H9 (cell line): ENCODE measurements at regions not wholly inside any gene's neighbourhood (a gene's known extent, or its start where the extent isn't known, plus 50 kb on each side); places are given as distances from the start of the nearest gene placed in this dataset.

Experiments
- DNase-seq: peaks from one replicate; pipeline ENCODE4 v3.0.0-alpha.2; 2017
- H2AFZ ChIP-seq: one replicate; pipeline ENCODE4 v1.6.1; 2013; ENCODE audit warnings: mild to moderate bottlenecking, low read length, control low read depth, moderate library complexity
- H2AK5ac ChIP-seq: 2 replicates; pipeline ENCODE4 v1.6.1; 2013; ENCODE audit warnings: low read length, control low read depth, mixed read lengths; ENCODE audit not compliant: insufficient read length
- H2BK120ac ChIP-seq: one replicate; pipeline ENCODE4 v1.6.1; 2013; ENCODE audit warnings: low read depth, mild to moderate bottlenecking, low read length, control low read depth, inconsistent platforms; ENCODE audit not compliant: poor library complexity, severe bottlenecking
- H2BK12ac ChIP-seq: 2 replicates; pipeline ENCODE4 v1.6.1; 2013; ENCODE audit warnings: low read length, control low read depth, mixed read lengths, low read depth; ENCODE audit not compliant: insufficient read length
- H2BK15ac ChIP-seq: 2 replicates; pipeline ENCODE4 v1.6.1; 2013; ENCODE audit warnings: low read depth, low read length, control low read depth
- H2BK20ac ChIP-seq: one replicate; pipeline ENCODE4 v1.6.1; 2013; ENCODE audit warnings: low read depth, mild to moderate bottlenecking, low read length, control low read depth, inconsistent platforms; ENCODE audit not compliant: poor library complexity, severe bottlenecking
- H2BK5ac ChIP-seq: 2 replicates; pipeline ENCODE4 v1.6.1; 2013; ENCODE audit warnings: low read length, control low read depth, mixed read lengths; ENCODE audit not compliant: insufficient read length
- H3K14ac ChIP-seq: 2 replicates; pipeline ENCODE4 v1.6.1; 2013; ENCODE audit warnings: low read length, control low read depth; ENCODE audit not compliant: insufficient read depth
- H3K18ac ChIP-seq: 2 replicates; pipeline ENCODE4 v1.6.1; 2013; ENCODE audit warnings: low read depth, mild to moderate bottlenecking, mixed read lengths, low read length, control low read depth; ENCODE audit not compliant: insufficient read length
- H3K23ac ChIP-seq: 2 replicates; pipeline ENCODE4 v1.6.1; 2013; ENCODE audit warnings: low read length, control low read depth, mixed read lengths, low read depth; ENCODE audit not compliant: insufficient read length
- H3K23me2 ChIP-seq: 2 replicates; pipeline ENCODE4 v1.6.1; 2013; ENCODE audit warnings: low read depth, mild to moderate bottlenecking, mixed read lengths, low read length, control low read depth; ENCODE audit not compliant: insufficient read length, poor library complexity, severe bottlenecking
- H3K27ac ChIP-seq: 2 replicates; pipeline ENCODE4 v1.5.1; 2013; ENCODE audit warnings: low read length, control low read depth, mixed read lengths, low read depth; ENCODE audit not compliant: insufficient read length
- H3K27me3 ChIP-seq: 2 replicates; pipeline ENCODE4 v1.6.1; 2013; ENCODE audit warnings: low read length, control low read depth, inconsistent platforms; ENCODE audit not compliant: insufficient read depth
- H3K4ac ChIP-seq: 2 replicates; pipeline ENCODE4 v1.6.1; 2013; ENCODE audit warnings: low read depth, mild to moderate bottlenecking, control low read depth, inconsistent platforms, low read length, moderate library complexity
- H3K4me1 ChIP-seq: 2 replicates; pipeline ENCODE4 v1.6.1; 2013; ENCODE audit warnings: low read length, control low read depth, inconsistent platforms; ENCODE audit not compliant: insufficient read depth
- H3K4me2 ChIP-seq: 2 replicates; pipeline ENCODE4 v1.6.1; 2013; ENCODE audit warnings: low read length, control low read depth, mixed read lengths; ENCODE audit not compliant: insufficient read length, insufficient read depth
- H3K56ac ChIP-seq: 2 replicates; pipeline ENCODE4 v1.6.1; 2013; ENCODE audit warnings: low read depth, mild to moderate bottlenecking, mixed read lengths, low read length, control low read depth; ENCODE audit not compliant: insufficient read length
- H3K79me1 ChIP-seq: 2 replicates; pipeline ENCODE4 v1.6.1; 2013; ENCODE audit warnings: low read depth, mild to moderate bottlenecking, moderate library complexity, low read length, control low read depth, inconsistent platforms; ENCODE audit not compliant: insufficient read depth, poor library complexity, severe bottlenecking
- H3K79me2 ChIP-seq: 2 replicates; pipeline ENCODE4 v1.6.1; 2013; ENCODE audit warnings: low read length, control low read depth, inconsistent platforms; ENCODE audit not compliant: insufficient read depth
- H3K9ac ChIP-seq: 2 replicates; pipeline ENCODE4 v1.6.1; 2013; ENCODE audit warnings: low read length, control low read depth, mixed read lengths; ENCODE audit not compliant: insufficient read length; ENCODE audit errors: extremely low read depth
- H3K9me3 ChIP-seq: one replicate; pipeline ENCODE4 v1.6.1; 2013; ENCODE audit warnings: low read depth, low read length, inconsistent platforms; ENCODE audit not compliant: control insufficient read depth
- H3T11ph ChIP-seq: one replicate; pipeline ENCODE4 v1.6.1; 2013; ENCODE audit warnings: mild to moderate bottlenecking, low read length, control low read depth, inconsistent platforms
- H4K20me1 ChIP-seq: one replicate; pipeline ENCODE4 v1.6.1; 2013; ENCODE audit not compliant: control insufficient read depth, insufficient read length, insufficient read depth
- H4K5ac ChIP-seq: 2 replicates; pipeline ENCODE4 v1.6.1; 2013; ENCODE audit warnings: low read depth, mild to moderate bottlenecking, mixed read lengths, low read length, control low read depth; ENCODE audit not compliant: insufficient read length
- H4K8ac ChIP-seq: replicated peaks from 2 replicates; pipeline ENCODE4 v1.6.1; 2013; ENCODE audit warnings: low read length, control low read depth, mixed read lengths, low read depth; ENCODE audit not compliant: insufficient read length
- H4K91ac ChIP-seq: 2 replicates; pipeline ENCODE4 v1.6.1; 2013; ENCODE audit warnings: low read depth, mild to moderate bottlenecking, moderate library complexity, mixed read lengths, low read length, control low read depth; ENCODE audit not compliant: insufficient read length
- H3K27ac Mint-ChIP-seq, 3 experiments: 2 replicates in 2 of 3; 3 replicates in 1 of 3; pipeline ENCODE4 v1.8.0; 2020 to 2021; ENCODE audit warnings: mixed read lengths in 3 of 3, mild to moderate bottlenecking in 1 of 3, moderate library complexity in 1 of 3
- H3K27me3 Mint-ChIP-seq: 2 replicates; pipeline ENCODE4 v1.8.0; 2021; ENCODE audit warnings: low read depth, mild to moderate bottlenecking, moderate library complexity, mixed read lengths
- H3K36me3 Mint-ChIP-seq, 3 experiments: 2 replicates in 2 of 3; 3 replicates in 1 of 3; pipeline ENCODE4 v1.8.0; 2020 to 2021; ENCODE audit warnings: low read depth in 3 of 3, mixed read lengths in 3 of 3; ENCODE audit not compliant: insufficient read depth in 1 of 3
- H3K4me1 Mint-ChIP-seq, 2 experiments: 2 replicates each; pipeline ENCODE4 v1.8.0; 2020; ENCODE audit warnings: mixed read lengths in 2 of 2
- H3K4me3 Mint-ChIP-seq, 2 experiments: 2 replicates in 1 of 2; 3 replicates in 1 of 2; pipeline ENCODE4 v1.8.0; 2020 to 2021; ENCODE audit warnings: mild to moderate bottlenecking in 2 of 2, mixed read lengths in 2 of 2, moderate library complexity in 1 of 2
- H3K9me3 Mint-ChIP-seq, 2 experiments: 2 replicates in 1 of 2; 3 replicates in 1 of 2; pipeline ENCODE4 v1.8.0; 2020; ENCODE audit warnings: mild to moderate bottlenecking in 2 of 2, mixed read lengths in 2 of 2, moderate library complexity in 1 of 2
- CTCF ChIP-seq: fragments of 200-600 bp; sonication (generic); conservative IDR thresholded peaks from 3 replicates; pipeline ENCODE4 v1.8.0; 2021; ENCODE audit warnings: antibody characterized with exemption, mild to moderate bottlenecking
- WGBS: extraction: QIAGEN DNeasy Blood & Tissue Kit; methylation state at CpG from one replicate; pipeline ENCODE4 v1.1.7; 2013; ENCODE audit warnings: missing lambda C conversion rate, low lambda C conversion rate, mixed read lengths; ENCODE audit not compliant: insufficient read length; ENCODE audit errors: extremely low coverage; 5-methylcytosine and 5-hydroxymethylcytosine counted together

DNA sequence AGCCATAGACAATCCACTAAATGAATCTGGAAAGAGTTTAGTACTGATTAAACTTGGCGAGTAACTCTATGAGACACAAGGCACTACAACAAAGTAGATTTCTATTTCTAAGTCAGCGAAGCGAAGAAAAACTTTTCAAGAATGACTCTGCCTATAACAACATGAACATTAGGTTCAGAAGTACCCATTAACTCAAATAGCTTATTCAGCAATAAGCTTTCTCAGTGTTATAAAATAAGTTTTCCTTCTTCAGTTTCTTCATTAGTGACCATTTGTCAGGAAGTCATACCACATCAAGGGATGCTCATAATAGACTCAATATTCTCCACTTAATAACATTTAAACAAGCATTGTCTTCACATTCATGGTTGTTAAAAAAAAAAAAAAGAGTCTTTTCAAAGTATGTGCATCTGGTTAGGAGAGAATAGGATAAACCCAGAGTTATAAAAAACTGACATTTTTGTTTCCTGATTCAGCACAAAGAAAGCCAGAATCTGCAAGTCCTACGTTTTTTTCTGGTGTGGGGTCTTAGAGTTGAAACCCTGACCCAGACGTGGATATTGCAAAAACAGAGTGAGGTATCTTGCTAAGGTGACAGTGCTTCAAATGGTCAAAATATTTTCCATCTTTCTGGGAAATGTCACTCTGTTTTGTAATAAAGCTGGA, 148.2 kb upstream of the PREP start:
- no peak for TF ChIP-seq CTCF
- Histone ChIP-seq H2BK120ac (no peak overlapping the region), H3K4me1 (no peaks in the 10 kb centered on the region), H4K91ac (no peak overlapping the region), H2AFZ (no peak overlapping the region), H3K4me2 (no peak overlapping the region), H3K4ac (no peak overlapping the region), H2BK5ac (no peak overlapping the region), H3K79me2 (no peaks in the 10 kb centered on the region), H3K27ac (no peak overlapping the region), H4K20me1 (no peaks in the 10 kb centered on the region), H2BK15ac (no peak overlapping the region), H2BK12ac (no peak overlapping the region), H3K79me1 (no peaks in the 10 kb centered on the region), H2BK20ac (no peak overlapping the region), H2AK5ac (no peak overlapping the region), H4K8ac (no peak overlapping the region), H3K14ac (no peak overlapping the region), H3K9me3 (no peaks in the 10 kb centered on the region), H3K23ac (no peak overlapping the region), H4K5ac (no peak overlapping the region), H3K27me3 (no peaks in the 10 kb centered on the region), H3K18ac (no peak overlapping the region), H3K9ac (no peak overlapping the region), H3T11ph (no peak overlapping the region), H3K23me2 (no peaks in the 10 kb centered on the region), H3K56ac (no peak overlapping the region)
- H3K9me3 Mint-ChIP-seq = peaks cover 2% of the 10 kb centered on the region in 2 experiments; a peak in 2 of 5 replicates
- WGBS = no CpG with 5 or more reads among the region's 5 CpGs
- H3K27me3 Mint-ChIP-seq = no peaks in the 10 kb centered on the region
- no peaks in the 10 kb centered on the region for H3K4me1 Mint-ChIP-seq
- H3K4me3 Mint-ChIP-seq = no peak overlapping the region
- no peak for DNase-seq
- peaks cover 0 to 2% (median 0%) of the 10 kb centered on the region in 3 experiments; a peak in 3 of 7 replicates for H3K36me3 Mint-ChIP-seq
- no peak overlapping the region for H3K27ac Mint-ChIP-seq
